IMR-90 (cell line): ENCODE measurements at regions not wholly inside any gene's neighbourhood (a gene's known extent, or its start where the extent isn't known, plus 50 kb on each side); places are given as distances from the start of the nearest gene placed in this dataset.

Experiments
- ATAC-seq: fragments of 200-7000 bp; cut with Tn5 transposase; 2 replicates; pipeline ENCODE4 v1.9.1; 2020; ENCODE audit warnings: low read depth, mild to moderate bottlenecking, moderate library complexity
- BruUV-seq: library from RNA; stranded (reverse); fragments of 400-500 nt; replicated peaks from 2 replicates; lab custom pipeline; 2021; lab: Mats Ljungman, UMichigan
- CTCF ChIA-PET: fragments of 300-600 bp; formaldehyde crosslinking; extraction: SDS; loops from one replicate; lab custom pipeline; 2021; ENCODE audit warnings: antibody characterized with exemption; lab: Yijun Ruan, JAX
- POLR2A ChIA-PET: fragments of 300-600 bp; sonication (Branson Sonifier 250); formaldehyde crosslinking; loops from one replicate; lab custom pipeline; 2022; ENCODE audit warnings: antibody characterized with exemption; ENCODE audit not compliant: unreplicated experiment; lab: Charles Lee
- DNase-seq: peaks from one replicate; pipeline ENCODE4 v3.0.0; 2013
- H2AFZ ChIP-seq: replicated peaks from 2 replicates; pipeline ENCODE3; 2013; ENCODE audit warnings: low read length, mild to moderate bottlenecking; ENCODE audit not compliant: poor library complexity
- H2AK5ac ChIP-seq: 2 replicates; pipeline ENCODE4 v1.6.1; 2013; ENCODE audit warnings: low read depth, low read length, inconsistent platforms
- H2AK9ac ChIP-seq: replicated peaks from 2 replicates; pipeline ENCODE3; 2013; ENCODE audit warnings: mild to moderate bottlenecking, low read depth, low read length, moderate library complexity; ENCODE audit not compliant: poor library complexity
- H2BK120ac ChIP-seq: 2 replicates; pipeline ENCODE4 v1.6.1; 2013; ENCODE audit warnings: low read depth, low read length, inconsistent platforms
- H2BK15ac ChIP-seq: 3 replicates; pipeline ENCODE4 v1.6.1; 2013; ENCODE audit warnings: low read depth, low read length, inconsistent platforms
- H2BK20ac ChIP-seq: 2 replicates; pipeline ENCODE4 v1.6.1; 2013; ENCODE audit warnings: low read depth, mild to moderate bottlenecking, inconsistent platforms, low read length, moderate library complexity
- H2BK5ac ChIP-seq: 2 replicates; pipeline ENCODE4 v1.6.1; 2013; ENCODE audit warnings: mild to moderate bottlenecking, low read depth, low read length, inconsistent platforms; ENCODE audit not compliant: poor library complexity, severe bottlenecking
- H3K14ac ChIP-seq: replicated peaks from 2 replicates; pipeline ENCODE4 v1.6.1; 2013; ENCODE audit warnings: low read depth, low read length, inconsistent platforms
- H3K18ac ChIP-seq: 2 replicates; pipeline ENCODE4 v1.6.1; 2013; ENCODE audit warnings: low read depth, low read length, control low read depth
- H3K23ac ChIP-seq: 2 replicates; pipeline ENCODE4 v1.6.1; 2013; ENCODE audit warnings: low read depth, low read length, inconsistent platforms
- H3K27ac ChIP-seq: 2 replicates; pipeline ENCODE4 v1.5.1; 2013; ENCODE audit warnings: mild to moderate bottlenecking, control low read depth, low read length; ENCODE audit not compliant: insufficient read depth
- H3K27me3 ChIP-seq: 2 replicates; pipeline ENCODE4 v1.6.1; 2013; ENCODE audit warnings: low read length; ENCODE audit not compliant: control insufficient read depth, insufficient read depth
- H3K36me3 ChIP-seq: 2 replicates; pipeline ENCODE4 v1.6.1; 2013; ENCODE audit warnings: low read length, mixed read lengths; ENCODE audit not compliant: control insufficient read depth, insufficient read depth
- H3K4ac ChIP-seq: 2 replicates; pipeline ENCODE4 v1.6.1; 2013; ENCODE audit warnings: low read depth, low read length, inconsistent platforms
- H3K4me1 ChIP-seq: 2 replicates; pipeline ENCODE4 v1.6.1; 2013; ENCODE audit warnings: low read length, mixed read lengths; ENCODE audit not compliant: control insufficient read depth, insufficient read depth
- H3K4me2 ChIP-seq: 2 replicates; pipeline ENCODE4 v1.6.1; 2013; ENCODE audit warnings: low read depth, mild to moderate bottlenecking, control low read depth, low read length, moderate library complexity
- H3K4me3 ChIP-seq: 2 replicates; pipeline ENCODE4 v1.5.1; 2013; ENCODE audit warnings: low read depth, mild to moderate bottlenecking, control low read depth, low read length, moderate library complexity; ENCODE audit not compliant: insufficient read depth
- H3K56ac ChIP-seq: 2 replicates; pipeline ENCODE4 v1.6.1; 2013; ENCODE audit warnings: low read length, inconsistent platforms; ENCODE audit not compliant: insufficient read depth; ENCODE audit errors: extremely low read depth
- H3K79me1 ChIP-seq, 2 experiments: 2 replicates each; pipeline ENCODE4 v1.6.1; 2013; ENCODE audit warnings: low read length in 2 of 2, inconsistent platforms in 1 of 2, low read depth in 1 of 2
- H3K9ac ChIP-seq: 2 replicates; pipeline ENCODE4 v1.6.1; 2013; ENCODE audit warnings: low read depth, low read length, control low read depth
- H3K9me1 ChIP-seq: 2 replicates; pipeline ENCODE4 v1.6.1; 2013; ENCODE audit warnings: low read length, inconsistent platforms; ENCODE audit not compliant: insufficient read depth
- H3K9me3 ChIP-seq: 2 replicates; pipeline ENCODE4 v1.6.1; 2013; ENCODE audit warnings: low read length; ENCODE audit not compliant: control insufficient read depth, insufficient read depth
- H4K20me1 ChIP-seq: 2 replicates; pipeline ENCODE4 v1.6.1; 2013; ENCODE audit warnings: low read length, inconsistent platforms; ENCODE audit not compliant: insufficient read depth
- H4K5ac ChIP-seq: 2 replicates; pipeline ENCODE4 v1.6.1; 2013; ENCODE audit warnings: mild to moderate bottlenecking, low read depth, low read length, control low read depth
- H4K8ac ChIP-seq, 2 experiments: 2 replicates each; pipeline ENCODE4 v1.6.1; 2013; ENCODE audit warnings: low read depth in 2 of 2, low read length in 2 of 2, control low read depth in 1 of 2, inconsistent platforms in 1 of 2
- H4K91ac ChIP-seq: 2 replicates; pipeline ENCODE4 v1.6.1; 2013; ENCODE audit warnings: low read depth, low read length, inconsistent platforms; ENCODE audit not compliant: insufficient read depth
- BHLHE40 ChIP-seq: fragments of 150-350 bp; IDR thresholded peaks from 2 replicates; pipeline ENCODE4 v1.6.1; 2016; ENCODE audit warnings: mild to moderate bottlenecking, low read depth, low read length
- CEBPB ChIP-seq: IDR thresholded peaks from 2 replicates; pipeline ENCODE4 v1.6.1; 2012; ENCODE audit warnings: low read depth, low read length, improper control_type of control experiment
- CHD1 ChIP-seq: IDR thresholded peaks from 2 replicates; pipeline ENCODE4 v1.6.1; 2012; ENCODE audit warnings: low read depth, low read length, improper control_type of control experiment
- FOS ChIP-seq: fragments of 150-350 bp; IDR thresholded peaks from 2 replicates; pipeline ENCODE4 v1.6.1; 2016; ENCODE audit warnings: low read depth, low read length
- MAFK ChIP-seq: IDR thresholded peaks from 2 replicates; pipeline ENCODE4 v1.6.1; 2012; ENCODE audit warnings: low read depth, low read length, improper control_type of control experiment
- MAZ ChIP-seq: IDR thresholded peaks from 2 replicates; pipeline ENCODE4 v1.6.1; 2012; ENCODE audit warnings: low read depth, mild to moderate bottlenecking, low read length, improper control_type of control experiment, moderate library complexity, borderline replicate concordance
- MXI1 ChIP-seq: IDR thresholded peaks from 2 replicates; pipeline ENCODE4 v1.6.1; 2012; ENCODE audit warnings: low read depth, mild to moderate bottlenecking, low read length, moderate library complexity, borderline replicate concordance
- POLR2A ChIP-seq: IDR thresholded peaks from 2 replicates; pipeline ENCODE4 v1.6.1; 2012; ENCODE audit warnings: mild to moderate bottlenecking, low read depth, low read length
- RCOR1 ChIP-seq: IDR thresholded peaks from 2 replicates; pipeline ENCODE4 v1.6.1; 2012; ENCODE audit warnings: mild to moderate bottlenecking, low read length, improper control_type of control experiment; ENCODE audit not compliant: insufficient replicate concordance
- RFX5 ChIP-seq: IDR thresholded peaks from 2 replicates; pipeline ENCODE4 v1.8.0; 2012; ENCODE audit warnings: low read depth, mild to moderate bottlenecking, low read length, moderate library complexity
- SMC3 ChIP-seq: fragments of 150-350 bp; IDR thresholded peaks from 2 replicates; pipeline ENCODE4 v1.6.1; 2016; ENCODE audit warnings: low read depth, mild to moderate bottlenecking, antibody characterized with exemption, low read length, moderate library complexity
- WGBS, 2 experiments: methylation state at CpG; one replicate each; pipeline versions ENCODE4 v1.1.5 to v1.1.7; 2013; ENCODE audit warnings: missing lambda C conversion rate in 2 of 2; ENCODE audit not compliant: insufficient read length in 1 of 2; ENCODE audit errors: extremely low coverage in 2 of 2; 5-methylcytosine and 5-hydroxymethylcytosine counted together
- dilution Hi-C: fragments of 300-500 bp; cut with HindIII; formaldehyde crosslinking; loops from one replicate; pipeline ENCODE4 v1.14.3; 2018; ENCODE audit warnings: low sequenced_read_pairs; ENCODE audit not compliant: unreplicated experiment
- in situ Hi-C: fragments of 300-500 bp; cut with MboI; formaldehyde crosslinking; loops from 3 replicates; pipeline ENCODE4 v1.14.3; 2019; ENCODE audit warnings: low sequenced_read_pairs, inconsistent platforms, mixed read lengths
- intact Hi-C: fragments of 100-400 bp; cut with micrococcal nuclease; formaldehyde crosslinking; loops from 2 replicates; pipeline ENCODE4 v1.10.0; 2022
- TF ChIP-seq, protein P1 (sequence below): fragments of 150-350 bp; IDR thresholded peaks from 2 replicates; pipeline ENCODE4 v1.6.1; 2017; ENCODE audit warnings: mild to moderate bottlenecking, antibody characterized with exemption, low read length, low read depth
- TF ChIP-seq, protein P2 (sequence below): fragments of 150-350 bp; IDR thresholded peaks from 2 replicates; pipeline ENCODE4 v1.6.1; 2016; ENCODE audit warnings: low read depth, mild to moderate bottlenecking, low read length, moderate library complexity, borderline replicate concordance
- TF ChIP-seq, protein P3 (sequence below): conservative IDR thresholded peaks from 2 replicates; pipeline ENCODE4 v1.5.1; 2012; ENCODE audit warnings: mild to moderate bottlenecking, low read depth, low read length, improper control_type of control experiment

GRCh38 chr3:124281453-124282316, 289.8 kb upstream of the ROPN1 start:
- Histone ChIP-seq H3K27ac (no peak overlapping the region), H2BK15ac (no peak overlapping the region), H3K56ac (no peak overlapping the region), H3K4me1 (no peaks in the 10 kb centered on the region; the same call in 1 of the 2 replicates), H4K20me1 (no peaks in the 10 kb centered on the region), H4K91ac (no peak overlapping the region), H3K23ac (peak overlapping the region; percentile 29; the same call in 1 of the 2 replicates), H3K4me3 (no peak overlapping the region), H2BK20ac (no peak overlapping the region), H2AK9ac (no peak overlapping the region), H3K27me3 (peaks cover 23% of the 10 kb centered on the region), H3K4me2 (no peak overlapping the region), H2BK5ac (no peak overlapping the region), H3K9ac (no peak overlapping the region), H3K14ac (no peak overlapping the region), H2AFZ (no peak overlapping the region), H3K18ac (no peak overlapping the region), H3K79me1 (no peaks in the 10 kb centered on the region), H2BK120ac (no peak overlapping the region), H3K9me1 (no peaks in the 10 kb centered on the region; the same call in 1 of the 2 replicates), H3K36me3 (no peaks in the 10 kb centered on the region), H2AK5ac (no peak overlapping the region), H4K8ac (no peak overlapping the region), H3K9me3 (no peaks in the 10 kb centered on the region), H3K4ac (no peak overlapping the region), H4K5ac (no peak overlapping the region)
- dilution Hi-C loops: no loop called here
- intact Hi-C loops: loop anchor here (1.0 to 5.0 kb wide), 4 partner anchors 186 to 265 kb away; partner anchors contain the start of gene KALRN
- peak; percentile 55 for DNase-seq
- ChIA-PET POLR2A (no interaction called here), CTCF (interaction anchor here (0.5 to 1.9 kb wide), 7 partner anchors 9 to 719 kb away, joined by 3 to 8 read pairs (median 5); no protein-coding TSS in a partner anchor)
- no TSS peak for BruUV-seq
- peak; percentile 88 for ATAC-seq
- WGBS, 2 experiments: 20% methylated on average over 1 of the region's 6 CpGs; no CpG with 5 or more reads in 1 of the 2 experiments
- in situ Hi-C loops: loop anchor here (5.0 kb wide), 1 partner anchor 264 kb away; no protein-coding TSS in a partner anchor
- TF ChIP-seq BHLHE40: no peak
- TF ChIP-seq MXI1: no peak
- TF ChIP-seq, protein P1, sequence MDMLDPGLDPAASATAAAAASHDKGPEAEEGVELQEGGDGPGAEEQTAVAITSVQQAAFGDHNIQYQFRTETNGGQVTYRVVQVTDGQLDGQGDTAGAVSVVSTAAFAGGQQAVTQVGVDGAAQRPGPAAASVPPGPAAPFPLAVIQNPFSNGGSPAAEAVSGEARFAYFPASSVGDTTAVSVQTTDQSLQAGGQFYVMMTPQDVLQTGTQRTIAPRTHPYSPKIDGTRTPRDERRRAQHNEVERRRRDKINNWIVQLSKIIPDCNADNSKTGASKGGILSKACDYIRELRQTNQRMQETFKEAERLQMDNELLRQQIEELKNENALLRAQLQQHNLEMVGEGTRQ: no peak
- TF ChIP-seq, protein P2, sequence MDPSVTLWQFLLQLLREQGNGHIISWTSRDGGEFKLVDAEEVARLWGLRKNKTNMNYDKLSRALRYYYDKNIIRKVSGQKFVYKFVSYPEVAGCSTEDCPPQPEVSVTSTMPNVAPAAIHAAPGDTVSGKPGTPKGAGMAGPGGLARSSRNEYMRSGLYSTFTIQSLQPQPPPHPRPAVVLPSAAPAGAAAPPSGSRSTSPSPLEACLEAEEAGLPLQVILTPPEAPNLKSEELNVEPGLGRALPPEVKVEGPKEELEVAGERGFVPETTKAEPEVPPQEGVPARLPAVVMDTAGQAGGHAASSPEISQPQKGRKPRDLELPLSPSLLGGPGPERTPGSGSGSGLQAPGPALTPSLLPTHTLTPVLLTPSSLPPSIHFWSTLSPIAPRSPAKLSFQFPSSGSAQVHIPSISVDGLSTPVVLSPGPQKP: no peak
- no peak for TF ChIP-seq MAFK
- TF ChIP-seq, protein P3, sequence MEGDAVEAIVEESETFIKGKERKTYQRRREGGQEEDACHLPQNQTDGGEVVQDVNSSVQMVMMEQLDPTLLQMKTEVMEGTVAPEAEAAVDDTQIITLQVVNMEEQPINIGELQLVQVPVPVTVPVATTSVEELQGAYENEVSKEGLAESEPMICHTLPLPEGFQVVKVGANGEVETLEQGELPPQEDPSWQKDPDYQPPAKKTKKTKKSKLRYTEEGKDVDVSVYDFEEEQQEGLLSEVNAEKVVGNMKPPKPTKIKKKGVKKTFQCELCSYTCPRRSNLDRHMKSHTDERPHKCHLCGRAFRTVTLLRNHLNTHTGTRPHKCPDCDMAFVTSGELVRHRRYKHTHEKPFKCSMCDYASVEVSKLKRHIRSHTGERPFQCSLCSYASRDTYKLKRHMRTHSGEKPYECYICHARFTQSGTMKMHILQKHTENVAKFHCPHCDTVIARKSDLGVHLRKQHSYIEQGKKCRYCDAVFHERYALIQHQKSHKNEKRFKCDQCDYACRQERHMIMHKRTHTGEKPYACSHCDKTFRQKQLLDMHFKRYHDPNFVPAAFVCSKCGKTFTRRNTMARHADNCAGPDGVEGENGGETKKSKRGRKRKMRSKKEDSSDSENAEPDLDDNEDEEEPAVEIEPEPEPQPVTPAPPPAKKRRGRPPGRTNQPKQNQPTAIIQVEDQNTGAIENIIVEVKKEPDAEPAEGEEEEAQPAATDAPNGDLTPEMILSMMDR: peak; percentile 67
- no peak for TF ChIP-seq RFX5
- TF ChIP-seq CHD1: no peak
- TF ChIP-seq CEBPB: no peak
- TF ChIP-seq MAZ: no peak
- TF ChIP-seq FOS: no peak
- TF ChIP-seq SMC3: peak; percentile 80
- no peak for TF ChIP-seq POLR2A
- TF ChIP-seq RCOR1: no peak
